Heart left ventricle (tissue), 16 donors: ENCODE measurements at regions not wholly inside any gene's neighbourhood (a gene's known extent, or its start where the extent isn't known, plus 50 kb on each side); places are given as distances from the start of the nearest gene placed in this dataset.

Experiments
- ATAC-seq, 4 donors: fragments of 200-7000 bp; cut with Tn5 transposase; one replicate each; pipeline ENCODE4 v1.9.1; 2020 to 2022; ENCODE audit warnings: moderate library complexity in 4 of 4, mild to moderate bottlenecking in 3 of 4, moderate number of reproducible peaks in 1 of 4
- DNase-seq, 5 donors: peaks; one replicate each; pipeline ENCODE4 v3.0.0-alpha.2; 2020
- H3K27ac ChIP-seq, 12 donors: fragments of 200-600 bp; sonication (generic) in 4 of 12; one replicate each; pipeline versions ENCODE4 v1.5.0 to v1.8.0; 2016 to 2022; ENCODE audit warnings: mild to moderate bottlenecking in 2 of 12
- H3K27me3 ChIP-seq, 9 donors: fragments of 200-600 bp; sonication (generic) in 2 of 9; one replicate each; pipeline versions ENCODE4 v1.5.1 to v1.8.0; 2016 to 2022; ENCODE audit warnings: mild to moderate bottlenecking in 3 of 9
- H3K36me3 ChIP-seq, 9 donors: fragments of 200-600 bp; sonication (generic) in 2 of 9; one replicate each; pipeline versions ENCODE4 v1.5.0 to v1.8.0; 2018 to 2022; ENCODE audit warnings: mild to moderate bottlenecking in 2 of 9
- H3K4me1 ChIP-seq, 12 donors: fragments of 200-600 bp; sonication (generic) in 4 of 12; one replicate each; pipeline versions ENCODE4 v1.5.0 to v1.8.0; 2016 to 2022; ENCODE audit warnings: mild to moderate bottlenecking in 3 of 12
- H3K4me3 ChIP-seq, 12 donors: fragments of 200-600 bp; sonication (generic) in 4 of 12; one replicate each; pipeline versions ENCODE4 v1.5.0 to v1.8.0; 2017 to 2022; ENCODE audit warnings: mild to moderate bottlenecking in 9 of 12, moderate library complexity in 4 of 12
- H3K9me3 ChIP-seq, 12 donors: fragments of 200-600 bp; sonication (generic) in 4 of 12; one replicate each; pipeline versions ENCODE4 v1.5.0 to v1.8.0; 2016 to 2022; ENCODE audit warnings: mild to moderate bottlenecking in 1 of 12
- POLR2A ChIP-seq, 2 donors: fragments of 450-650 bp; IDR thresholded peaks; one replicate each; pipeline ENCODE4 v1.6.1; 2017; ENCODE audit warnings: antibody characterized with exemption in 2 of 2, mild to moderate bottlenecking in 2 of 2, moderate library complexity in 2 of 2
- WGBS, 4 donors: extraction: QIAGEN DNeasy Blood & Tissue Kit in 2 of 4; methylation state at CpG; one replicate each; pipeline versions ENCODE4 v1.1.5 to v1.1.7; 2013 to 2018; 5-methylcytosine and 5-hydroxymethylcytosine counted together
- intact Hi-C, 10 donors: fragments of 100-400 bp; cut with DNase I; formaldehyde crosslinking; loops; one replicate each; pipeline versions ENCODE4 v1.11.1 to v1.14.2; 2022
- TF ChIP-seq, protein P1 (sequence below), 12 donors: fragments of 200-600 bp; sonication (generic) in 4 of 12; IDR thresholded peaks; one replicate each; pipeline versions ENCODE4 v1.5.0 to v1.8.0; 2018 to 2022; ENCODE audit warnings: antibody characterized with exemption in 12 of 12, mild to moderate bottlenecking in 5 of 12
- donor health status: ischemic (EF 13 %, LVEDD 7.1; RV severe dilation, severe dysfunction).
- donor health status: healthy with polysubstance abuse.
- donor health status: DM: no; HTN: yes; CAD: no.
- donor health status: DM: no; HTN: no; CAD: no.
- donor health status: ischemic (EF 25% LVEDD 6.9; RV normal size, moderate dysfunction).
- donor health status: ischemic (EF 25% LVEDD 5.7; RV mildly dilated, moderate dysfunction).
- donor health status: healthy.
- donor health status: DM: yes; HTN: yes; CAD: no.
- donor health status: ischemic (EF 35%, LVEDD 5.7; RV mildly dilated, moderate dysfunction).
- donor health status: nonischemic (EF 11% LVEDD 7.7; RV severe dilation, severe dysfunction).
- donor health status: DM: yes; HTN: yes; CAD: no.
- donor health status: PGD.
- donor health status: ischemic (EF 29% LVEDD 5.4; RV normal size, mild dysfunction).
- donor health status: nonischemic (EF 23%, LVEDD 6.1; RV moderate dilation, normal function).

GRCh38 chr4:30946288-30946687 is 226.1 kb downstream of the PCDH7 start:
- H3K36me3 ChIP-seq, result no peaks in the 10 kb centered on the region
- H3K9me3 ChIP-seq, result no peaks in the 10 kb centered on the region
- H3K4me3 ChIP-seq, result no peak overlapping the region
- no peaks in the 10 kb centered on the region for H3K27me3 ChIP-seq
- peaks cover 0 to 7% (median 0%) of the 10 kb centered on the region in 12 donors for H3K4me1 ChIP-seq
- TF ChIP-seq POLR2A (IDR thresholded peaks at IDR 0.05), result no peak
- TF ChIP-seq, protein P1, sequence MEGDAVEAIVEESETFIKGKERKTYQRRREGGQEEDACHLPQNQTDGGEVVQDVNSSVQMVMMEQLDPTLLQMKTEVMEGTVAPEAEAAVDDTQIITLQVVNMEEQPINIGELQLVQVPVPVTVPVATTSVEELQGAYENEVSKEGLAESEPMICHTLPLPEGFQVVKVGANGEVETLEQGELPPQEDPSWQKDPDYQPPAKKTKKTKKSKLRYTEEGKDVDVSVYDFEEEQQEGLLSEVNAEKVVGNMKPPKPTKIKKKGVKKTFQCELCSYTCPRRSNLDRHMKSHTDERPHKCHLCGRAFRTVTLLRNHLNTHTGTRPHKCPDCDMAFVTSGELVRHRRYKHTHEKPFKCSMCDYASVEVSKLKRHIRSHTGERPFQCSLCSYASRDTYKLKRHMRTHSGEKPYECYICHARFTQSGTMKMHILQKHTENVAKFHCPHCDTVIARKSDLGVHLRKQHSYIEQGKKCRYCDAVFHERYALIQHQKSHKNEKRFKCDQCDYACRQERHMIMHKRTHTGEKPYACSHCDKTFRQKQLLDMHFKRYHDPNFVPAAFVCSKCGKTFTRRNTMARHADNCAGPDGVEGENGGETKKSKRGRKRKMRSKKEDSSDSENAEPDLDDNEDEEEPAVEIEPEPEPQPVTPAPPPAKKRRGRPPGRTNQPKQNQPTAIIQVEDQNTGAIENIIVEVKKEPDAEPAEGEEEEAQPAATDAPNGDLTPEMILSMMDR (IDR thresholded peaks at IDR 0.05), result no peak
- intact Hi-C loops, result loop anchor here in 3 of 10 donors (5.0 to 10.0 kb wide), 3 partner anchors 201 to 224 kb away; partner anchors contain the start of gene PCDH7 (in 2 of the 3)
- peak in 1 of 4 donors; percentile 7 for ATAC-seq
- no peak for DNase-seq
- peak overlapping the region in 2 of 12 donors; percentile 21 to 41 for H3K27ac ChIP-seq
- 64 to 81% (median 74%) methylated on average over 2 of the region's 2 CpGs for WGBS, 4 donors

DNA sequence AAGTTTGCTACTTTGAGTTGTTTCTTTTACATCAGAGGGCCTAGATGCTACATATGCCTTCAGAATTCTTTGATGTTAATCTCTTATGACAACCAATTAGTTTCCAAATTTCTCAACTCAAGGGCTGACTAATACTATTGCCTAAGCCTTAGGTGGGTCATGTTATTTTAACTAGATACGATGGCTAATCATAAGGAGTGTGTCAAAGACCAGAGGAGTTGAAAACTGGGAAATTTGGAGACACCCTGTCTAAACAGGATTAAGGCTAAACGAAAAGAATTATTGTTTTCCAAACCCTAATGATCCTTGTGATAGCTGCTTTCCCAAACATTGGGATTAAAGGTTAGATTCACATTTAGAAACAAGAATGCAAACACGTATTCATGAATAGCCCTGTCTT is 228.5 kb downstream of the PCDH7 start:
- Histone ChIP-seq H3K4me1 (peaks cover 0 to 5% (median 0%) of the 10 kb centered on the region in 12 donors), H3K27ac (no peak overlapping the region), H3K9me3 (no peaks in the 10 kb centered on the region), H3K4me3 (no peak overlapping the region), H3K27me3 (no peaks in the 10 kb centered on the region), H3K36me3 (no peaks in the 10 kb centered on the region)
- no peak for TF ChIP-seq POLR2A (IDR thresholded peaks at IDR 0.05)
- TF ChIP-seq, protein P1 (IDR thresholded peaks at IDR 0.05), result no peak
- 57 to 68% (median 64%) methylated on average over 3 of the region's 3 CpGs for WGBS, 4 donors
- no peak for DNase-seq
- peak in 3 of 4 donors; percentile 36 to 82 (median 70) for ATAC-seq
- intact Hi-C loops, result loop anchor here in 3 of 10 donors (5.0 to 10.0 kb wide), 3 partner anchors 204 to 226 kb away; partner anchors contain the start of gene PCDH7 (in 2 of the 3)

DNA sequence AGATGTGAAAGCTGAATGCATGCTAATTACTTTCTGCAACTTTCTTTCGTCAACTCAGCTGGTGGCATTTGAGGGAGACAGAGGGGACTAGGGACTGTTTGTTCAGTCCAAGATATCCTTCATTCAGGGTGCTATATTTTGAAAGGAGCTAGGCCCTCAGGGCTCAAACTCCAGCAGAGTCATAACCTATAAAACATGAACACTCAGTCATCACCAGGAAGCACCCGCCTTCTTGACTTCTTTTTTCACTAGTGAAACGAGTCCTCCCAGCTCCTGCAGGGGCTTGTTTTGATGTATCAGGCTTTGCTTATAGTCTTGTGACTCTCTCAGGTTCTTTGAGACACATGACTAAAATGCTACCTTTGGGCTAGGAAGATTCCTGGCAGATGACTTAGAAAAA is 230.6 kb downstream of the PCDH7 start:
- Histone ChIP-seq H3K27ac (no peak overlapping the region), H3K9me3 (no peaks in the 10 kb centered on the region), H3K27me3 (no peaks in the 10 kb centered on the region), H3K4me1 (peaks cover 0 to 2% (median 0%) of the 10 kb centered on the region in 12 donors), H3K4me3 (no peak overlapping the region), H3K36me3 (no peaks in the 10 kb centered on the region)
- TF ChIP-seq, protein P1 (IDR thresholded peaks at IDR 0.05), result no peak
- ATAC-seq (no peak), DNase-seq (no peak)
- intact Hi-C loops, result no loop called here
- 71 to 88% (median 83%) methylated on average over 3 of the region's 3 CpGs for WGBS, 4 donors

DNA sequence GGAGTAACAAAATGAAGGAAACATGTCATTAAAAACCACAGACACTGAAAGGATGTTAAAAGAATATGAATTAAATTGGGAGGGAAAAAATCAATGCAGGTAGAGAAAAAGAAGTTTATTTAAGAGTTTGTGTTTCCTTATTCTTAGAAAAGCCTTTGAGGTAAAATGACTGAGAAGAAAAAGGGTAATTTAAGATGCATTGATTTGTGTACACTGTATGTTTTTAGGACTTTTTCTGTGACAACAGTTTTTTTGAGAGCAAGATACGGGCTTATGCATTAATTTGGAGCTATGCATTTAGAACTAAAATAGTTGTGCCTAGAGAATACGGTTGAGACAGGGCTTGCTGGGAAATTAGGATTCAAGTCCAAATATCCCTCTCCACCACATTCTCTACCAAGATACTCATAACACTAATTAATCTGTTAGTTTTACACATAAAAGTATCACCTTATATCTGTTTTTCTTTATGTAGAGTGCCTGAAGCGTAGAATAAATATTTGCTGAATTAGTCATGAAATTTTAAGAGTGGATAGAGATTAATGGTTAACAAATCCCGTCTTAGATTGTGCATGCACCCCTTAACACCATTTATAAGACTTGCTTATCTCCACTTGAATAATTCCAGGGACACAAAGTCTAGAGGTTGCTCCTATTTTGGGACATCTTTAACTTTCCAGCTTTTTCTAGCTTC is 232.5 kb downstream of the PCDH7 start:
- no peak overlapping the region for H3K27ac ChIP-seq
- no peaks in the 10 kb centered on the region for H3K27me3 ChIP-seq
- H3K9me3 ChIP-seq, result no peaks in the 10 kb centered on the region
- H3K4me1 ChIP-seq, result peaks cover 0 to 2% (median 0%) of the 10 kb centered on the region in 12 donors
- H3K36me3 ChIP-seq, result no peaks in the 10 kb centered on the region
- DNase-seq (no peak), ATAC-seq (no peak)
- no peak overlapping the region for H3K4me3 ChIP-seq
- intact Hi-C loops, result no loop called here
- TF ChIP-seq, protein P1 (IDR thresholded peaks at IDR 0.05), result no peak
- 67 to 78% (median 71%) methylated on average over 4 of the region's 4 CpGs for WGBS, 4 donors
